A549 (cell line): ENCODE measurements at regions not wholly inside any gene's neighbourhood (a gene's known extent, or its start where the extent isn't known, plus 50 kb on each side); places are given as distances from the start of the nearest gene placed in this dataset.

ENCODE experiments used
- ATAC-seq, 2 experiments: fragments of 200-7000 bp in 1 of 2; fragments of >200 bp in 1 of 2; cut with Nextera tagmentation in 1 of 2; cut with Tn5 transposase in 1 of 2; 3 replicates each; pipeline versions ENCODE4 v1.8.0 to v1.9.1; 2018 to 2020; ENCODE audit warnings: mild to moderate bottlenecking in 1 of 2, moderate library complexity in 1 of 2
- CTCF ChIA-PET: fragments of 300-600 bp; sonication (Branson Sonifier 250); formaldehyde crosslinking; extraction: SDS; loops from one replicate; lab custom pipeline; 2021; ENCODE audit warnings: antibody characterized with exemption, inconsistent platforms; lab: Yijun Ruan, JAX
- POLR2A ChIA-PET: fragments of 350-600 bp; formaldehyde crosslinking; extraction: SDS; loops from one replicate; lab custom pipeline; 2021; ENCODE audit warnings: antibody characterized with exemption, inconsistent platforms; lab: Yijun Ruan, JAX
- DNase-seq, 2 experiments: peaks; one replicate each; pipeline versions ENCODE4 v3.0.0 to v3.0.0-alpha.2; 2011 to 2016; ENCODE audit warnings: low read depth in 1 of 2, low spot score in 1 of 2
- FAIRE-seq: peaks from 2 replicates; lab custom pipeline; 2011; peaks lifted over from hg19 to GRCh38; lab: Jason Lieb, UNC
- H3K27ac ChIP-seq, 2 experiments: fragments of >200 bp; sonication (Bioruptor Twin); formaldehyde crosslinking; 3 replicates each; pipeline ENCODE4 v1.5.1; 2016 to 2017
- H3K4me1 ChIP-seq: fragments of >200 bp; sonication (Bioruptor Twin); formaldehyde crosslinking; 3 replicates; pipeline ENCODE4 v1.6.1; 2016
- H3K4me2 ChIP-seq: fragments of >200 bp; sonication (Bioruptor Twin); formaldehyde crosslinking; 3 replicates; pipeline ENCODE4 v1.6.1; 2016
- H3K4me3 ChIP-seq: fragments of >200 bp; sonication (Bioruptor Twin); formaldehyde crosslinking; 3 replicates; pipeline ENCODE4 v1.5.1; 2016
- H3K9me3 ChIP-seq: fragments of >200 bp; sonication (Bioruptor Twin); formaldehyde crosslinking; 3 replicates; pipeline ENCODE4 v1.6.1; 2016
- ATOH8 ChIP-seq: fragments of 250-450 bp; sonication (Bioruptor Pico); IDR thresholded peaks from 2 replicates; pipeline ENCODE4 v1.5.0; 2020; ENCODE audit warnings: low read depth, mild to moderate bottlenecking, moderate library complexity
- BCL3 ChIP-seq: fragments of >200 bp; sonication (Bioruptor Twin); formaldehyde crosslinking; IDR thresholded peaks from 3 replicates; pipeline ENCODE4 v1.6.1; 2016
- CHD2 ChIP-seq: fragments of 150-350 bp; IDR thresholded peaks from 2 replicates; pipeline ENCODE4 v1.6.1; 2014; ENCODE audit warnings: low read length; ENCODE audit not compliant: partially characterized antibody
- CTCF ChIP-seq: fragments of >200 bp; sonication (Bioruptor Twin); formaldehyde crosslinking; IDR thresholded peaks from 3 replicates; pipeline ENCODE4 v1.5.1; 2016
- EHF ChIP-seq: fragments of 250-450 bp; sonication (Bioruptor Pico); IDR thresholded peaks from 2 replicates; pipeline ENCODE4 v1.5.0; 2020; ENCODE audit warnings: mild to moderate bottlenecking
- EHMT2 ChIP-seq: fragments of 200-600 bp; sonication (generic); IDR thresholded peaks from 2 replicates; pipeline ENCODE4 v1.6.1; 2016; ENCODE audit warnings: antibody characterized with exemption, low read depth, mild to moderate bottlenecking, moderate library complexity
- ELK1 ChIP-seq: fragments of 150-350 bp; IDR thresholded peaks from 2 replicates; pipeline ENCODE4 v1.6.1; 2014; ENCODE audit warnings: low read depth, mild to moderate bottlenecking, low read length
- ESRRA ChIP-seq: fragments of 150-350 bp; IDR thresholded peaks from 2 replicates; pipeline ENCODE4 v1.6.1; 2014; ENCODE audit warnings: mild to moderate bottlenecking, low read length, borderline replicate concordance
- FOXS1 ChIP-seq: fragments of 250-450 bp; sonication (Bioruptor Pico); IDR thresholded peaks from 2 replicates; pipeline ENCODE4 v1.5.0; 2020; ENCODE audit warnings: mild to moderate bottlenecking, moderate library complexity
- HEYL ChIP-seq: fragments of 250-450 bp; sonication (Bioruptor Pico); IDR thresholded peaks from 2 replicates; pipeline ENCODE4 v1.8.0; 2021; ENCODE audit warnings: mild to moderate bottlenecking, moderate library complexity
- HOXA7 ChIP-seq: fragments of 250-450 bp; sonication (Bioruptor Pico); IDR thresholded peaks from 2 replicates; pipeline ENCODE4 v1.5.0; 2020; ENCODE audit warnings: mild to moderate bottlenecking, moderate library complexity
- HOXB5 ChIP-seq: fragments of 250-450 bp; sonication (Bioruptor Pico); IDR thresholded peaks from 2 replicates; pipeline ENCODE4 v1.5.0; 2020; ENCODE audit warnings: mild to moderate bottlenecking, moderate library complexity
- JUN ChIP-seq, 2 experiments: fragments of >200 bp; sonication (Bioruptor Twin); formaldehyde crosslinking; IDR thresholded peaks; 2 replicates in 1 of 2; 3 replicates in 1 of 2; pipeline ENCODE4 v1.6.1; 2016 to 2017
- MAFK ChIP-seq: fragments of 450-650 bp; IDR thresholded peaks from 2 replicates; pipeline ENCODE4 v1.6.1; 2014; ENCODE audit not compliant: partially characterized antibody
- NR3C1 ChIP-seq: fragments of >200 bp; sonication (Bioruptor Twin); formaldehyde crosslinking; IDR thresholded peaks from 3 replicates; pipeline ENCODE4 v1.6.1; 2017
- POLR2AphosphoS2 ChIP-seq: conservative IDR thresholded peaks from 2 replicates; pipeline ENCODE4 v1.6.1; 2012; ENCODE audit warnings: low read length, improper control_type of control experiment, inconsistent platforms
- RFX5 ChIP-seq: fragments of 450-650 bp; IDR thresholded peaks from 2 replicates; pipeline ENCODE4 v1.7.1; 2014; ENCODE audit warnings: antibody characterized with exemption, mild to moderate bottlenecking, moderate library complexity
- SMC3 ChIP-seq: fragments of >200 bp; sonication (Bioruptor Twin); formaldehyde crosslinking; IDR thresholded peaks from 3 replicates; pipeline ENCODE4 v1.6.1; 2018; ENCODE audit warnings: inconsistent platforms
- ZFP36 ChIP-seq: fragments of 450-650 bp; IDR thresholded peaks from 2 replicates; pipeline ENCODE4 v1.6.1; 2014; ENCODE audit warnings: borderline replicate concordance; ENCODE audit not compliant: partially characterized antibody
- WGBS: methylation state at CpG from one replicate; pipeline ENCODE4 v1.1.6; 2017; ENCODE audit errors: missing lambda C conversion rate; 5-methylcytosine and 5-hydroxymethylcytosine counted together
- TF ChIP-seq, protein P1 (sequence below): fragments of 250-450 bp; sonication (Bioruptor Pico); IDR thresholded peaks from 2 replicates; pipeline ENCODE4 v1.5.0; 2021; ENCODE audit warnings: mild to moderate bottlenecking, moderate library complexity, borderline replicate concordance
- TF ChIP-seq, protein P2 (sequence below): fragments of >200 bp; sonication (Bioruptor Twin); formaldehyde crosslinking; IDR thresholded peaks from 2 replicates; pipeline ENCODE4 v1.6.1; 2016
- TF ChIP-seq, protein P3 (sequence below): fragments of 200-600 bp; sonication (generic); IDR thresholded peaks from 2 replicates; pipeline ENCODE4 v1.6.1; 2016; ENCODE audit warnings: antibody characterized with exemption, mild to moderate bottlenecking, moderate library complexity

DNA sequence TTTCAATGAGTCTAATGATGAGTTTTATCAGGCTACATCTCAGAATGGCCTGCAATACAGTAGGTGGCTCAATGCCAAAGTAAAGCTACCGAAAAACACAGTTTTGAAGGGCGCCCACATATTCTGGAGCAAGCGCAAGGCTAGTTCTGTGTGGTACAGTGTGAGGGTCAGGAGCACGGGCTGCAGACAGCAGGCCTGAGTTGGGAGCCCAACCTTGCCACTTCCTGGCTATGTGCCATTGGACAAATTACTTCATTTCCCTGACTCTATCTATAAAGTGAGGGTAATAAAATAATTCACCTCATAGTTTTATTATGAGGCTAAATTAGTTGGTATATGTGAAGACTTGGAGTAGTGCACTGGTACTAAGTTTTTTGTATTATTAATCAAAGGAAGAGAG is 150.7 kb downstream of the OPN5 start (continued):
- TF ChIP-seq ELK1 (no peak), FOXS1 (CRISPR knock-in tag) (no peak), ATOH8 (CRISPR knock-in tag) (no peak), ZFP36 (no peak)

DNA sequence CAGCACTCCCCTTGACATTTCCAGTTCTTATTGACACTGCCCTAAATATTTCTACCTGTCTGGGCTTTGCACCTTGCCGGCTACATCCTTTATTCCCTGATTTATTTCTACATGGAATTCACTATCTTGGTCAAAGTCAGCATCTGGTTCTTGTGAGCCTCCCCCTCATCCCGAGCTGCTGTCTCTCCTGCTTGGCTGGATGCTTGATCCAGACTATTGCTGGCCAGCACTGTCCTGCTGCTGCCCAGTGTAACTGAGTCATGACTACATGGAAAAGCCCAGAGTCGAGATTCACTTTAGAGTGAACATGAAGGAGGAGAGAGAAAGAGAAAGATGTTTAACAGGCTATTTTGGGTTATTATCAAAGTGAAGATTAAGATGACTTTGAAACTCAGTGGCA is 142.2 kb downstream of the OPN5 start:
- TF ChIP-seq JUN (IDR thresholded peaks at IDR 0.05), result no peak
- TF ChIP-seq, protein P1, sequence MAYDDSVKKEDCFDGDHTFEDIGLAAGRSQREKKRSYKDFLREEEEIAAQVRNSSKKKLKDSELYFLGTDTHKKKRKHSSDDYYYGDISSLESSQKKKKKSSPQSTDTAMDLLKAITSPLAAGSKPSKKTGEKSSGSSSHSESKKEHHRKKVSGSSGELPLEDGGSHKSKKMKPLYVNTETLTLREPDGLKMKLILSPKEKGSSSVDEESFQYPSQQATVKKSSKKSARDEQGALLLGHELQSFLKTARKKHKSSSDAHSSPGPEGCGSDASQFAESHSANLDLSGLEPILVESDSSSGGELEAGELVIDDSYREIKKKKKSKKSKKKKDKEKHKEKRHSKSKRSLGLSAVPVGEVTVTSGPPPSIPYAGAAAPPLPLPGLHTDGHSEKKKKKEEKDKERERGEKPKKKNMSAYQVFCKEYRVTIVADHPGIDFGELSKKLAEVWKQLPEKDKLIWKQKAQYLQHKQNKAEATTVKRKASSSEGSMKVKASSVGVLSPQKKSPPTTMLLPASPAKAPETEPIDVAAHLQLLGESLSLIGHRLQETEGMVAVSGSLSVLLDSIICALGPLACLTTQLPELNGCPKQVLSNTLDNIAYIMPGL (CRISPR knock-in tag), result no peak
- no peak for TF ChIP-seq ELK1
- TF ChIP-seq ATOH8 (CRISPR knock-in tag), result no peak
- TF ChIP-seq NR3C1, result no peak
- TF ChIP-seq EHMT2, result no peak
- TF ChIP-seq POLR2AphosphoS2, result no peak
- no peak for TF ChIP-seq HEYL (CRISPR knock-in tag)
- no peak for TF ChIP-seq HOXA7 (CRISPR knock-in tag)
- no peak for FAIRE-seq

DNA sequence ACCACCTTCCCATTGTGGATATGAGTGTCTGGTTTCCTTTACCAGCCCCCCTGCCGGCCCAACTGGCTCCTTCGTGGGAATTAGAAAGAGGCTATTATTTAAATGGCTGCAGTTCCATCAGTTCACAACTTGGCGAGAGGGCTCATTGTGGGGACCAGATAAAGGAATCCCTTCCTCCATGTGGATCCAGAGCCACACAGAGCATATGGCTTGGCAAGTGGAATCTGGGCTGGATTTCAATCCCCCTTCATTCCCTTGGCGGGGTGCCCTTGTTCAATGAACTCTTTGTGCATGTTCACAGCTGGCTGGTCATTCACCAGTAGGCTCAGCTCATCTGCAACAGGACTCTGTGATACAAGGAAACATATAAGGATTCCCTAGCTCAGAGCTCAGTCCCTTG is 140.6 kb downstream of the OPN5 start:
- 16% methylated on average over 3 of the region's 4 CpGs for WGBS
- H3K27ac ChIP-seq, result no peak overlapping the region
- DNase-seq (no peak), FAIRE-seq (no peak), ATAC-seq (no peak)
- no peak overlapping the region for H3K4me2 ChIP-seq
- H3K4me3 ChIP-seq, result no peak overlapping the region
- ChIA-PET CTCF (no interaction called here), POLR2A (no interaction called here)
- no peak for TF ChIP-seq HOXB5 (CRISPR knock-in tag)
- TF ChIP-seq, protein P2, sequence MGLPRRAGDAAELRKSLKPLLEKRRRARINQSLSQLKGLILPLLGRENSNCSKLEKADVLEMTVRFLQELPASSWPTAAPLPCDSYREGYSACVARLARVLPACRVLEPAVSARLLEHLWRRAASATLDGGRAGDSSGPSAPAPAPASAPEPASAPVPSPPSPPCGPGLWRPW, result no peak
- TF ChIP-seq CTCF, result no peak
- TF ChIP-seq HOXA7 (CRISPR knock-in tag), result no peak
- no peak for TF ChIP-seq EHMT2
- no peak for TF ChIP-seq RFX5
- TF ChIP-seq BCL3, result no peak
- TF ChIP-seq SMC3, result no peak
- no peak for TF ChIP-seq EHF (CRISPR knock-in tag)
- TF ChIP-seq, protein P3, sequence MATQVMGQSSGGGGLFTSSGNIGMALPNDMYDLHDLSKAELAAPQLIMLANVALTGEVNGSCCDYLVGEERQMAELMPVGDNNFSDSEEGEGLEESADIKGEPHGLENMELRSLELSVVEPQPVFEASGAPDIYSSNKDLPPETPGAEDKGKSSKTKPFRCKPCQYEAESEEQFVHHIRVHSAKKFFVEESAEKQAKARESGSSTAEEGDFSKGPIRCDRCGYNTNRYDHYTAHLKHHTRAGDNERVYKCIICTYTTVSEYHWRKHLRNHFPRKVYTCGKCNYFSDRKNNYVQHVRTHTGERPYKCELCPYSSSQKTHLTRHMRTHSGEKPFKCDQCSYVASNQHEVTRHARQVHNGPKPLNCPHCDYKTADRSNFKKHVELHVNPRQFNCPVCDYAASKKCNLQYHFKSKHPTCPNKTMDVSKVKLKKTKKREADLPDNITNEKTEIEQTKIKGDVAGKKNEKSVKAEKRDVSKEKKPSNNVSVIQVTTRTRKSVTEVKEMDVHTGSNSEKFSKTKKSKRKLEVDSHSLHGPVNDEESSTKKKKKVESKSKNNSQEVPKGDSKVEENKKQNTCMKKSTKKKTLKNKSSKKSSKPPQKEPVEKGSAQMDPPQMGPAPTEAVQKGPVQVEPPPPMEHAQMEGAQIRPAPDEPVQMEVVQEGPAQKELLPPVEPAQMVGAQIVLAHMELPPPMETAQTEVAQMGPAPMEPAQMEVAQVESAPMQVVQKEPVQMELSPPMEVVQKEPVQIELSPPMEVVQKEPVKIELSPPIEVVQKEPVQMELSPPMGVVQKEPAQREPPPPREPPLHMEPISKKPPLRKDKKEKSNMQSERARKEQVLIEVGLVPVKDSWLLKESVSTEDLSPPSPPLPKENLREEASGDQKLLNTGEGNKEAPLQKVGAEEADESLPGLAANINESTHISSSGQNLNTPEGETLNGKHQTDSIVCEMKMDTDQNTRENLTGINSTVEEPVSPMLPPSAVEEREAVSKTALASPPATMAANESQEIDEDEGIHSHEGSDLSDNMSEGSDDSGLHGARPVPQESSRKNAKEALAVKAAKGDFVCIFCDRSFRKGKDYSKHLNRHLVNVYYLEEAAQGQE, result no peak
- no peak for TF ChIP-seq MAFK
- TF ChIP-seq ESRRA, result no peak
- TF ChIP-seq CHD2, result no peak
- no peaks in the 10 kb centered on the region for H3K4me1 ChIP-seq
- H3K9me3 ChIP-seq, result no peaks in the 10 kb centered on the region

More for the DNA sequence above, 142.2 kb downstream of the OPN5 start:
- Histone ChIP-seq H3K27ac (no peak overlapping the region), H3K4me2 (no peak overlapping the region), H3K9me3 (no peaks in the 10 kb centered on the region), H3K4me3 (no peak overlapping the region), H3K4me1 (no peaks in the 10 kb centered on the region)
- 23% methylated on average over 3 of the region's 3 CpGs for WGBS
- CTCF ChIA-PET, result no interaction called here
- POLR2A ChIA-PET, result no interaction called here
- DNase-seq, result no peak
- no peak for ATAC-seq
